Endothelial cell of umbilical vein (primary cell): ENCODE measurements at regions not wholly inside any gene's neighbourhood (a gene's known extent, or its start where the extent isn't known, plus 50 kb on each side); places are given as distances from the start of the nearest gene placed in this dataset.

Experiments
- BruUV-seq: library from RNA; stranded (reverse); fragments of 400-500 nt; replicated peaks from 2 replicates; lab custom pipeline; 2021; lab: Mats Ljungman, UMichigan
- CTCF ChIA-PET: fragments of 300-600, 350-600 bp; sonication (Branson Sonifier 250); formaldehyde crosslinking; loops from one replicate; lab custom pipeline; 2021; ENCODE audit warnings: antibody characterized with exemption, inconsistent platforms; lab: Charles Lee
- POLR2A ChIA-PET: fragments of 300-600, 350-600 bp; sonication (Branson Sonifier 250); formaldehyde crosslinking; loops from one replicate; lab custom pipeline; 2021; ENCODE audit warnings: antibody characterized with exemption, inconsistent platforms; lab: Charles Lee
- DNase-seq: peaks from one replicate; pipeline ENCODE4 v3.0.0-alpha.2; 2011; ENCODE audit warnings: low read depth, low spot score
- FAIRE-seq: peaks from 2 replicates; lab custom pipeline; 2011; peaks lifted over from hg19 to GRCh38; lab: Jason Lieb, UNC
- H2AFZ ChIP-seq: 2 replicates; pipeline ENCODE4 v1.6.0; 2012; ENCODE audit warnings: low read depth, low read length, control low read depth, inconsistent platforms
- H3K27ac ChIP-seq: 2 replicates; pipeline ENCODE4 v1.5.1; 2011; ENCODE audit warnings: low read depth, mild to moderate bottlenecking, control low read depth, low read length, moderate library complexity; ENCODE audit not compliant: insufficient read depth
- H3K27me3 ChIP-seq, 2 experiments: 2 replicates each; pipeline versions ENCODE4 v1.6.0 to v1.6.1; 2011; ENCODE audit warnings: low read length in 2 of 2, mixed read lengths in 1 of 2; ENCODE audit not compliant: control insufficient read depth in 2 of 2, insufficient read depth in 2 of 2
- H3K36me3 ChIP-seq, 2 experiments: 2 replicates in 1 of 2; 3 replicates in 1 of 2; pipeline ENCODE4 v1.5.1; 2011; ENCODE audit warnings: low read length in 2 of 2, mild to moderate bottlenecking in 1 of 2, moderate library complexity in 1 of 2; ENCODE audit not compliant: control insufficient read depth in 2 of 2, insufficient read depth in 2 of 2; ENCODE audit errors: extremely low read depth in 1 of 2
- H3K4me1 ChIP-seq: 3 replicates; pipeline ENCODE4 v1.5.1; 2011; ENCODE audit warnings: mild to moderate bottlenecking, low read length; ENCODE audit not compliant: control insufficient read depth, insufficient read depth; ENCODE audit errors: extremely low read depth
- H3K4me2 ChIP-seq: 2 replicates; pipeline ENCODE4 v1.6.1; 2011; ENCODE audit warnings: low read length, control low read depth, mixed read lengths; ENCODE audit not compliant: insufficient read depth
- H3K4me3 ChIP-seq, 3 experiments: fragments of 200-600 bp in 1 of 3; sonication (generic), shearing (Covaris generic) in 1 of 3; replicated peaks in 1 of 3; 2 replicates each; pipeline ENCODE4 v1.5.1; 2011 to 2016; ENCODE audit warnings: control low read depth in 3 of 3, low read length in 3 of 3, mild to moderate bottlenecking in 2 of 3, inconsistent platforms in 1 of 3, low read depth in 1 of 3, moderate library complexity in 1 of 3; ENCODE audit not compliant: insufficient read depth in 1 of 3
- H3K79me2 ChIP-seq: 2 replicates; pipeline ENCODE4 v1.6.0; 2012; ENCODE audit warnings: low read length, inconsistent platforms; ENCODE audit not compliant: control insufficient read depth, insufficient read depth
- H3K9ac ChIP-seq: replicated peaks from 2 replicates; pipeline ENCODE3; 2011; ENCODE audit warnings: low read length, control low read depth; ENCODE audit not compliant: insufficient read depth; ENCODE audit errors: extremely low read depth
- H3K9me1 ChIP-seq: replicated peaks from 3 replicates; pipeline ENCODE4 v1.6.0; 2011; ENCODE audit warnings: mild to moderate bottlenecking, low read length; ENCODE audit not compliant: control insufficient read depth, insufficient read depth; ENCODE audit errors: extremely low read depth
- H3K9me3 ChIP-seq: replicated peaks from 2 replicates; pipeline ENCODE4 v1.5.1; 2012; ENCODE audit warnings: low read length, inconsistent platforms; ENCODE audit not compliant: control insufficient read depth, insufficient read depth
- H4K20me1 ChIP-seq: replicated peaks from 2 replicates; pipeline ENCODE3; 2011; ENCODE audit warnings: mild to moderate bottlenecking, low read length; ENCODE audit not compliant: control insufficient read depth, insufficient read depth; ENCODE audit errors: extremely low read depth
- CTCF ChIP-seq, 2 donors: IDR thresholded peaks; 1 replicate in 1 of 2; 2 replicates in 1 of 2; pipeline ENCODE4 v1.5.1; 2011; ENCODE audit warnings: low read length in 2 of 2, mild to moderate bottlenecking in 2 of 2, moderate library complexity in 2 of 2, control low read depth in 1 of 2, inconsistent platforms in 1 of 2, low read depth in 1 of 2; ENCODE audit not compliant: insufficient read depth in 1 of 2; ENCODE audit errors: extremely low read depth in 1 of 2
- EZH2 ChIP-seq: IDR thresholded peaks from 2 replicates; pipeline ENCODE4 v1.6.1; 2012; ENCODE audit warnings: borderline replicate concordance, low read depth, mild to moderate bottlenecking, moderate library complexity, low read length, inconsistent platforms; ENCODE audit not compliant: severe bottlenecking
- FOS ChIP-seq: IDR thresholded peaks from 2 replicates; pipeline ENCODE4 v1.6.1; 2011; ENCODE audit warnings: mild to moderate bottlenecking, low read length, moderate library complexity, borderline replicate concordance; ENCODE audit not compliant: insufficient read depth
- JUN ChIP-seq: IDR thresholded peaks from 2 replicates; pipeline ENCODE4 v1.6.1; 2011; ENCODE audit warnings: borderline replicate concordance, low read depth; ENCODE audit not compliant: insufficient read length, insufficient read depth
- POLR2A ChIP-seq: IDR thresholded peaks from 2 replicates; pipeline ENCODE4 v1.6.1; 2012; ENCODE audit warnings: low read depth, mild to moderate bottlenecking, control low read depth, low read length
- dilution Hi-C: fragments of 300-500 bp; cut with MboI; formaldehyde crosslinking; loops from one replicate; pipeline ENCODE4 v1.15.0; 2019; ENCODE audit warnings: low sequenced_read_pairs; ENCODE audit not compliant: extremely low pct_ligation_motif_present
- intact Hi-C: fragments of 100-400 bp; cut with micrococcal nuclease; formaldehyde crosslinking; loops from one replicate; pipeline ENCODE4 v1.10.0; 2022

GRCh38 chr6:56708810-56709597 lies 66.3 kb upstream of the DST start:
- no peaks in the 10 kb centered on the region for H3K36me3 ChIP-seq
- BruUV-seq = no TSS peak
- H3K27me3 ChIP-seq = no peaks in the 10 kb centered on the region
- peak overlapping the region; percentile 77 for H3K4me2 ChIP-seq
- peak overlapping the region in 1 of 3 experiments; percentile 15 for H3K4me3 ChIP-seq
- TF ChIP-seq JUN (peak; percentile 11), POLR2A (no peak), CTCF (IDR thresholded peaks at IDR 0.05; ENCODE audit: extremely low read depth in 1 of 2, insufficient read depth in 1 of 2, low read depth in 1 of 2, low read length in 2 of 2) (peak; percentile 30 to 40), EZH2 (no peak), FOS (peak; percentile 84)
- CTCF ChIA-PET = interaction anchor here (0.6 to 10.0 kb wide), 36 partner anchors 9 to 616 kb away, joined by 3 to 174 read pairs (median 5); partner anchors contain the start of gene DST
- H3K9me3 ChIP-seq = no peaks in the 10 kb centered on the region
- intact Hi-C loops = loop anchor here (1.0 to 2.0 kb wide), 3 partner anchors 48 to 246 kb away; partner anchors contain the start of gene BEND6
- DNase-seq (peak; percentile 73), FAIRE-seq (peak; percentile 46)
- peaks cover 30% of the 10 kb centered on the region for H3K4me1 ChIP-seq
- no peaks in the 10 kb centered on the region for H4K20me1 ChIP-seq
- H2AFZ ChIP-seq = no peak overlapping the region
- H3K9me1 ChIP-seq = no peaks in the 10 kb centered on the region
- dilution Hi-C loops = no loop called here
- peak overlapping the region; percentile 69 for H3K27ac ChIP-seq
- peak overlapping the region; percentile 19 for H3K9ac ChIP-seq
- H3K79me2 ChIP-seq = peaks cover 46% of the 10 kb centered on the region
- POLR2A ChIA-PET = interaction anchor here (0.9 kb wide), 1 partner anchor 18 kb away, joined by 3 read pairs; no protein-coding TSS in a partner anchor
